PC-3 (cell line): ENCODE measurements at regions not wholly inside any gene's neighbourhood (a gene's known extent, or its start where the extent isn't known, plus 50 kb on each side); places are given as distances from the start of the nearest gene placed in this dataset.

ENCODE experiments used
- EZH2 ChIP-seq: fragments of 300-600 bp; sonication (generic); IDR thresholded peaks from one replicate; pipeline ENCODE4 v1.6.1; 2017; ENCODE audit warnings: antibody characterized with exemption, mild to moderate bottlenecking, low read length; ENCODE audit not compliant: unreplicated experiment
- TF ChIP-seq, protein P1 (sequence below): fragments of 300-600 bp; sonication (generic); conservative IDR thresholded peaks from 2 replicates; pipeline ENCODE4 v1.5.1; 2017; ENCODE audit warnings: antibody characterized with exemption, low read depth, mild to moderate bottlenecking, low read length

DNA sequence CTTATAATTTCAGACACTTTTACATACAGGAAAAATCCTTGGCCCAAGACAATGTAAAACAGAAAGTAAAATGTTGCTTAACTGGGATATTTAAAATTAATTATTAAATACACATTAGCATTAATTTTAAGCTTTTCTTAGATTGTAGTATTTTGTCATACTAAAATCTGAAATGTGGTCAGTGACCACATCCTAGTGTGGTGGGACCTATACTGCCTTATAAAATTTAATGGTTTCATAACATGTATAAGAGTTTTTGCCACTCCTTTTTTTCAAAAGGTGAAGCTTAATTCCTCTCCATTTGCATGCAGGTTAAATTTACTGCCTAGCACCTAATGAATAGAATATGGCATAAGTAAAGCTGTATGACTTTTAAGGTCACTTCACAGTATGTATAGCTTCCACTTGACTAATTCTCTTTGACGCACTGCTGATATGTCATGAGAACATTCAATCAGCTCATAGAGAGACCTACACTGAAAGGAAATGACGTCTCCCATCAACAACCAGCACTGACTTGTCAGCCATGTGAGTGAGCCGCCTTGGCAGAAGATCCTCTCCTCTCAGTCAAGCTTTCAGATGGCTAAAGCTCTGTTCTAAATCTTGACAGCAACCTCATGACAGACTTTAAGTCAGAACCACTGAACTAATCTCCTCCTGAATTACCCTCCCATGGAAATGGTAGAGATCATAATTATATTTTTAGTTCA, 847.8 kb downstream of the SI start:
- TF ChIP-seq, protein P1, sequence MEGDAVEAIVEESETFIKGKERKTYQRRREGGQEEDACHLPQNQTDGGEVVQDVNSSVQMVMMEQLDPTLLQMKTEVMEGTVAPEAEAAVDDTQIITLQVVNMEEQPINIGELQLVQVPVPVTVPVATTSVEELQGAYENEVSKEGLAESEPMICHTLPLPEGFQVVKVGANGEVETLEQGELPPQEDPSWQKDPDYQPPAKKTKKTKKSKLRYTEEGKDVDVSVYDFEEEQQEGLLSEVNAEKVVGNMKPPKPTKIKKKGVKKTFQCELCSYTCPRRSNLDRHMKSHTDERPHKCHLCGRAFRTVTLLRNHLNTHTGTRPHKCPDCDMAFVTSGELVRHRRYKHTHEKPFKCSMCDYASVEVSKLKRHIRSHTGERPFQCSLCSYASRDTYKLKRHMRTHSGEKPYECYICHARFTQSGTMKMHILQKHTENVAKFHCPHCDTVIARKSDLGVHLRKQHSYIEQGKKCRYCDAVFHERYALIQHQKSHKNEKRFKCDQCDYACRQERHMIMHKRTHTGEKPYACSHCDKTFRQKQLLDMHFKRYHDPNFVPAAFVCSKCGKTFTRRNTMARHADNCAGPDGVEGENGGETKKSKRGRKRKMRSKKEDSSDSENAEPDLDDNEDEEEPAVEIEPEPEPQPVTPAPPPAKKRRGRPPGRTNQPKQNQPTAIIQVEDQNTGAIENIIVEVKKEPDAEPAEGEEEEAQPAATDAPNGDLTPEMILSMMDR = no peak
- no peak for TF ChIP-seq EZH2
